ENCODE measurements at regions not wholly inside any gene's neighbourhood (a gene's known extent, or its start where the extent isn't known, plus 50 kb on each side); places are given as distances from the start of the nearest gene placed in this dataset.
"Not testable (repeated sequence)": the region's sequence is repeated elsewhere in the genome, so short reads cannot be mapped to it uniquely, and the experiment has no call there.

- Histone ChIP-seq H3K4me3 (ENCODE audit: low read depth, low read length) (no peak overlapping the region), H3K36me3 (ENCODE audit: insufficient read depth) (no peaks in the 10 kb centered on the region), H3K27ac (ENCODE audit: low read depth) (no peak overlapping the region), H3K4me1 (ENCODE audit: insufficient read depth) (no peaks in the 10 kb centered on the region)
- no peak for DNase-seq (ENCODE audit: extremely low spot score)
- WGBS, result 93% methylated on average over 2 of the region's 2 CpGs
These were observed 428.3 kb upstream of the RASGRP1 start for GRCh38 chr15:38992930-38993329.

DNA sequence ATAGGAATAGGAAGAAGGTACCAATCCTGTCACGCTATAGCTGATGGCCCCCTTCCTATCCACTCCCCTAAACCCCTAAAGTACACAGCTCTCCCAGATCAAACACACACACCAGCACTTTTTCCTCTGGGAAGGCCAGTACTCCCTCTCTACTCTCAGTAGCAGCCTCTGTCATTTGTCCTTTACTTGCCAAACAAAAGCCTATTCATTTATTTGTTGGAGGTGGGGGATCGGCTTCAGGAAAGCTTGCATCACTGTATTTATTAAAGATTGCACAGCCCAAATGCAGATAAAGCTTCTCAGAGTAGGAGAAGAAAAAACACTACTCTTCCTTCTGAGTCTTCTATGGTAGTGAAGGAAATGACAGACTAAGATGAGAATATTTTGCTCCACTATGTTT is 429.7 kb upstream of the RASGRP1 start:
- Histone ChIP-seq H3K36me3 (ENCODE audit: insufficient read depth) (no peaks in the 10 kb centered on the region), H3K4me1 (ENCODE audit: insufficient read depth) (no peaks in the 10 kb centered on the region), H3K27ac (ENCODE audit: low read depth) (no peak overlapping the region), H3K4me3 (ENCODE audit: low read depth, low read length) (no peak overlapping the region)
- WGBS, result 94% methylated on average over 2 of the region's 2 CpGs
- no peak for DNase-seq (ENCODE audit: extremely low spot score)

DNA sequence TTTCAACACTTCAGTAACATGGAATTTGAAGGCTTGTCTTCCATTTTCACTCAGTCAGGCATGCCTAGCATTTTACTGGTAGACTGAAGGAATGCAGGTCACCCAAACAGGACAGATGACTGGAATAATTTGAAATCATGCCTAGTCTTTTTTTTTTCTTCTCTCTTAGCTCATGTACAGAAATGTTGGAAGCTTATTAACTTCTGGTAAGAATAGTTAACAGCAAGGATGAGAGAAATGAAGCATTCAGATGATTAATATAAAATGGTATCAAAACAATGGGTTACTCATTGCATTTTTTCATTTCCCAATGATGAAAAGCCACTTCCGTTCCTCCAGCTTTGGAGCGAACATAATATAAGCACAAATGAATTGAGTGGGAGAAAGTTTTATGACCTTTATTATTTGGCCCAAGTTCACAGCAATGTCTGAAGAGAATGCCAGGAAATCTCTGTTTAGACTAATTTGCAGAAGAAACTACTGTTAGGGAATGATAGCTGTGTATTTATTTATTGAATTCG is 431.6 kb upstream of the RASGRP1 start:
- no peak overlapping the region for H3K4me3 ChIP-seq (ENCODE audit: low read depth, low read length)
- no peak for DNase-seq (ENCODE audit: extremely low spot score)
- no peaks in the 10 kb centered on the region for H3K4me1 ChIP-seq (ENCODE audit: insufficient read depth)
- no peaks in the 10 kb centered on the region for H3K36me3 ChIP-seq (ENCODE audit: insufficient read depth)
- WGBS, result 13% methylated on average over 3 of the region's 3 CpGs
- H3K27ac ChIP-seq (ENCODE audit: low read depth), result no peak overlapping the region

GRCh38 chr15:38997841-38998240 is 433.2 kb upstream of the RASGRP1 start:
- Histone ChIP-seq H3K36me3 (ENCODE audit: insufficient read depth) (no peaks in the 10 kb centered on the region), H3K27ac (ENCODE audit: low read depth) (no peak overlapping the region), H3K4me1 (ENCODE audit: insufficient read depth) (no peaks in the 10 kb centered on the region), H3K4me3 (ENCODE audit: low read depth, low read length) (no peak overlapping the region)
- 85% methylated on average over 1 of the region's 1 CpG for WGBS
- DNase-seq (ENCODE audit: extremely low spot score), result no peak

DNA sequence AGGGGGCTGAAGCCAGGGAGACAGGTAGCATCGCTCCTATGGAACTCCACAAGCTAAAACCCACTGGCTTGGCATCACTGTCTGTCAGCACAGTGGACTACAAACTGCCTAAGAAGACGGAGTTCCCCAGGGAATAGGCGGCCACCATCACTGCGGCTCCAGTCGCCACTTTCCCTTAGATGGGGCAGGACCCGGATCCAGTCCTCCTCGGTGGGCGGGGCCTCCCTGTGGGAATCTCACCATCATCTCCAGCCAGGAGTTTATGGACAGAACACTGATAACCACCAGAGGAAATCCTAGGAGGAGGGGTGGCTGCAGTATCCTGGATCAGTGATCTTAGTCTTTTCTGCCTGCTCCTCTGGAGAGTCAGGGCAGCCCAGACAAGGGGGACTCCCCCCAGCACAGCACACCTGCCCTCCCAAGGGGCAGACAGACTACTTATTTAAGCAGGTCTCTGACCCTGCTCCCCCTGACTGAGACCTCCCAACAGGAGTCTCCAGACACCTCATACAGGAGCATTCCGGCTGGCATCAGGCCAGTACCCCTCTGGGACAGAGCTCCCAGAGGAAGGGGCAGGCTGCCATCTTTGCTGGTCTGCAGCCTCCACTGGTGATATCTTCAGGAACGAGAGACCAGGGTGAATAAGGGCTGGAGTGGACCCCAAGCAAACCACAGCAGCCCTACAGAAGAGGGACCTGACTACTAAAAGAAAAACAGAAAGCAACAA is 435.6 kb upstream of the RASGRP1 start:
- Histone ChIP-seq H3K4me3 (ENCODE audit: low read depth, low read length) (no peak overlapping the region), H3K4me1 (ENCODE audit: insufficient read depth) (no peaks in the 10 kb centered on the region), H3K27ac (ENCODE audit: low read depth) (no peak overlapping the region), H3K36me3 (ENCODE audit: insufficient read depth) (no peaks in the 10 kb centered on the region)
- 95% methylated on average over 10 of the region's 10 CpGs for WGBS
- no peak for DNase-seq (ENCODE audit: extremely low spot score)

- no peaks in the 10 kb centered on the region for H3K4me1 ChIP-seq (ENCODE audit: insufficient read depth)
- no peak for DNase-seq (ENCODE audit: extremely low spot score)
- no peak overlapping the region for H3K27ac ChIP-seq (ENCODE audit: low read depth)
- 96% methylated on average over 1 of the region's 1 CpG for WGBS
- no peaks in the 10 kb centered on the region for H3K36me3 ChIP-seq (ENCODE audit: insufficient read depth)
- no peak overlapping the region for H3K4me3 ChIP-seq (ENCODE audit: low read depth, low read length)
These were observed 445.1 kb upstream of the RASGRP1 start for GRCh38 chr15:39009740-39010139.

DNA sequence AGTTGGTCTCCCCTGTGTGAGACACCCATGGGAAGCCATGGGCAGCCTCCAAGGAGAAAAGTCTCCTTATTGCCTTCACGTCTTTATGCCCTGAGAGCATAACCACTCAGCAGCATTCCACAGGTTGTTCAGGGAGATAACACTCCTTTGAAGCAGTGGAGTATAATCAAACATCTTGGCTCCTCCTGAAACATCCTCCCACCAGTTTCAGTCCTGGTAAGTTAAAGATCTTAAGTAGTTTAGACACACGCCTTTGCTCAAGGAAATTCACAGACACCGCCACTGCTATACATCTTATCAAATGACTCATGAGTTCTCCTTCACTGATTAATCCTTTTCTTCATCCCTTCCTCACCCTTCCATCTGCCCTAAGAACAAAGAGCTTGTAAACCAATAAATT is 446.5 kb upstream of the RASGRP1 start:
- not testable (repeated sequence) for H3K4me3 ChIP-seq (ENCODE audit: low read depth, low read length); DNase-seq (ENCODE audit: extremely low spot score); H3K4me1 ChIP-seq (ENCODE audit: insufficient read depth); H3K36me3 ChIP-seq (ENCODE audit: insufficient read depth); H3K27ac ChIP-seq (ENCODE audit: low read depth)
- WGBS, result 87% methylated on average over 3 of the region's 3 CpGs

GRCh38 chr15:39013262-39013661 is 448.6 kb upstream of the RASGRP1 start:
- Histone ChIP-seq H3K4me3 (ENCODE audit: low read depth, low read length) (no peak overlapping the region), H3K4me1 (ENCODE audit: insufficient read depth) (no peaks in the 10 kb centered on the region), H3K27ac (ENCODE audit: low read depth) (no peak overlapping the region), H3K36me3 (ENCODE audit: insufficient read depth) (no peaks in the 10 kb centered on the region)
- 80% methylated on average over 12 of the region's 12 CpGs for WGBS
- DNase-seq (ENCODE audit: extremely low spot score), result no peak

- Histone ChIP-seq H3K4me3 (ENCODE audit: low read depth, low read length) (no peak overlapping the region), H3K4me1 (ENCODE audit: insufficient read depth) (no peaks in the 10 kb centered on the region), H3K36me3 (ENCODE audit: insufficient read depth) (no peaks in the 10 kb centered on the region), H3K27ac (ENCODE audit: low read depth) (no peak overlapping the region)
- WGBS, result 0% methylated on average over 1 of the region's 1 CpG
- DNase-seq (ENCODE audit: extremely low spot score), result no peak
These were observed 450.1 kb upstream of the RASGRP1 start for GRCh38 chr15:39014682-39015081.

- no peak for DNase-seq (ENCODE audit: extremely low spot score)
- H3K4me1 ChIP-seq (ENCODE audit: insufficient read depth), result no peaks in the 10 kb centered on the region
- H3K36me3 ChIP-seq (ENCODE audit: insufficient read depth), result no peaks in the 10 kb centered on the region
- H3K27ac ChIP-seq (ENCODE audit: low read depth), result no peak overlapping the region
- no peak overlapping the region for H3K4me3 ChIP-seq (ENCODE audit: low read depth, low read length)
- 81% methylated on average over 3 of the region's 3 CpGs for WGBS
These were observed 452.1 kb upstream of the RASGRP1 start for GRCh38 chr15:39016706-39017105.

DNA sequence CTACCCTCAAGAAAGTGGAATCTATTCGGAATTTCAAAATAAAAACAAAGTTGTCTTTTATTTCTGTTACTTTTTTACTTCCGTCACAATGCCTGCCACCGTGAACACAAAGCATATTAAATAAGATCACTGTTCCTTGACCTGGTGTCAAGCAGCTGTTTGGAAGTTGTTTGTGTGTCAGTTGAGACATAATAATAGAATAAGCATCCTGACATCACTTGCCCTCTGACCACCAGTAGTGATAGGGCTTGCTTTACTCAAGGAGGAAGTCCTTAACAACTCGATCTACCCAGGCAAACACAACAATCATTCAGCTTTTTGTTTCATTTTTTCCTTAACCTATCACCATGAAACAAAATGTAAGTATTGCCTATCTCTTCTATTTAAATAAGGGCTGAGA is 454.4 kb upstream of the RASGRP1 start:
- Histone ChIP-seq H3K4me1 (ENCODE audit: insufficient read depth) (no peaks in the 10 kb centered on the region), H3K27ac (ENCODE audit: low read depth) (no peak overlapping the region), H3K4me3 (ENCODE audit: low read depth, low read length) (no peak overlapping the region), H3K36me3 (ENCODE audit: insufficient read depth) (no peaks in the 10 kb centered on the region)
- WGBS, result 53% methylated on average over 4 of the region's 4 CpGs
- DNase-seq (ENCODE audit: extremely low spot score), result no peak

- H3K4me1 ChIP-seq (ENCODE audit: insufficient read depth), result no peaks in the 10 kb centered on the region
- H3K27ac ChIP-seq (ENCODE audit: low read depth), result no peak overlapping the region
- H3K4me3 ChIP-seq (ENCODE audit: low read depth, low read length), result no peak overlapping the region
- 79% methylated on average over 2 of the region's 2 CpGs for WGBS
- H3K36me3 ChIP-seq (ENCODE audit: insufficient read depth), result no peaks in the 10 kb centered on the region
- no peak for DNase-seq (ENCODE audit: extremely low spot score)
These were observed 456.7 kb upstream of the RASGRP1 start for GRCh38 chr15:39021341-39021740.

GRCh38 chr15:39022532-39023305 is 458.1 kb upstream of the RASGRP1 start:
- WGBS, result 81% methylated on average over 4 of the region's 4 CpGs
- DNase-seq (ENCODE audit: extremely low spot score), result no peak
- H3K4me3 ChIP-seq (ENCODE audit: low read depth, low read length), result no peak overlapping the region
- no peak overlapping the region for H3K27ac ChIP-seq (ENCODE audit: low read depth)
- H3K4me1 ChIP-seq (ENCODE audit: insufficient read depth), result no peaks in the 10 kb centered on the region
- H3K36me3 ChIP-seq (ENCODE audit: insufficient read depth), result no peaks in the 10 kb centered on the region

- no peak overlapping the region for H3K27ac ChIP-seq (ENCODE audit: low read depth)
- no peak for DNase-seq (ENCODE audit: extremely low spot score)
- no peak overlapping the region for H3K4me3 ChIP-seq (ENCODE audit: low read depth, low read length)
- H3K36me3 ChIP-seq (ENCODE audit: insufficient read depth), result no peaks in the 10 kb centered on the region
- no peaks in the 10 kb centered on the region for H3K4me1 ChIP-seq (ENCODE audit: insufficient read depth)
- WGBS, result 91% methylated on average over 4 of the region's 4 CpGs
These were observed 460.7 kb upstream of the RASGRP1 start for GRCh38 chr15:39025321-39025720.

All from urinary bladder (tissue), 3 donors.